ENCODE measurements at regions not wholly inside any gene's neighbourhood (a gene's known extent, or its start where the extent isn't known, plus 50 kb on each side); places are given as distances from the start of the nearest gene placed in this dataset.

- DNase-seq (ENCODE audit: low spot score): peak; percentile 87
Observed at GRCh38 chr5:91283899-91284298, 99.2 kb downstream of the ARRDC3 start.

- DNase-seq (ENCODE audit: low spot score): no peak
Observed at GRCh38 chr5:91283326-91283725, 99.8 kb downstream of the ARRDC3 start.

GRCh38 chr5:91282210-91282609, 100.9 kb downstream of the ARRDC3 start:
- DNase-seq (ENCODE audit: low spot score): no peak

- peak; percentile 88 for DNase-seq (ENCODE audit: low spot score)
Observed at GRCh38 chr5:91281401-91281800, 101.7 kb downstream of the ARRDC3 start.

- peak; percentile 97 for DNase-seq (ENCODE audit: low spot score)
Observed at GRCh38 chr5:91280362-91281269, 102.5 kb downstream of the ARRDC3 start.

- no peak for DNase-seq (ENCODE audit: low spot score)
Observed at GRCh38 chr5:91277840-91278239, 105.3 kb downstream of the ARRDC3 start.

- DNase-seq (ENCODE audit: low spot score): no peak
Observed at GRCh38 chr5:91277093-91277626, 106.0 kb downstream of the ARRDC3 start.

- DNase-seq (ENCODE audit: low spot score): peak; percentile 20
Observed at GRCh38 chr5:91272858-91273257, 110.3 kb downstream of the ARRDC3 start.

GRCh38 chr5:91271999-91272398, 111.1 kb downstream of the ARRDC3 start:
- no peak for DNase-seq (ENCODE audit: low spot score)

GRCh38 chr5:91269198-91269597, 113.9 kb downstream of the ARRDC3 start:
- no peak for DNase-seq (ENCODE audit: low spot score)

GRCh38 chr5:91266184-91266705, 116.9 kb downstream of the ARRDC3 start:
- DNase-seq (ENCODE audit: low spot score): peak; percentile 46

GRCh38 chr5:91264311-91265051, 118.6 kb downstream of the ARRDC3 start:
- no peak for DNase-seq (ENCODE audit: low spot score)

GRCh38 chr5:91263898-91264297, 119.2 kb downstream of the ARRDC3 start:
- no peak for DNase-seq (ENCODE audit: low spot score)

GRCh38 chr5:91257301-91257700, 125.8 kb downstream of the ARRDC3 start:
- DNase-seq (ENCODE audit: low spot score): no peak

GRCh38 chr5:91256142-91256524, 127.0 kb downstream of the ARRDC3 start:
- no peak for DNase-seq (ENCODE audit: low spot score)

- DNase-seq (ENCODE audit: low spot score): no peak
Observed at GRCh38 chr5:91255396-91256141, 127.5 kb downstream of the ARRDC3 start.

- DNase-seq (ENCODE audit: low spot score): no peak
Observed at GRCh38 chr5:91252916-91253315, 130.2 kb downstream of the ARRDC3 start.

GRCh38 chr5:91245871-91246270, 137.2 kb downstream of the ARRDC3 start:
- DNase-seq (ENCODE audit: low spot score): no peak

- no peak for DNase-seq (ENCODE audit: low spot score)
Observed at GRCh38 chr5:91245074-91245452, 138.1 kb downstream of the ARRDC3 start.

- no peak for DNase-seq (ENCODE audit: low spot score)
Observed at GRCh38 chr5:91244380-91245073, 138.6 kb downstream of the ARRDC3 start.

- DNase-seq (ENCODE audit: low spot score): no peak
Observed at GRCh38 chr5:91243852-91244251, 139.3 kb downstream of the ARRDC3 start.

Data from H4 (cell line).